Body of pancreas (tissue), 4 donors: ENCODE measurements at regions not wholly inside any gene's neighbourhood (a gene's known extent, or its start where the extent isn't known, plus 50 kb on each side); places are given as distances from the start of the nearest gene placed in this dataset.

ENCODE experiments used
- POLR2A ChIP-seq, 3 donors: fragments of 450-650 bp; IDR thresholded peaks; one replicate each; pipeline ENCODE4 v1.6.1; 2016; ENCODE audit warnings: antibody characterized with exemption in 3 of 3, mild to moderate bottlenecking in 2 of 3
- TF ChIP-seq, protein P1 (sequence below), 7 experiments: fragments of 450-650 bp in 4 of 7; fragments of 200-600 bp in 3 of 7; sonication (generic) in 3 of 7; IDR thresholded peaks; one replicate each; pipeline ENCODE4 v1.5.1; 2016 to 2019; ENCODE audit warnings: antibody characterized with exemption in 7 of 7

DNA sequence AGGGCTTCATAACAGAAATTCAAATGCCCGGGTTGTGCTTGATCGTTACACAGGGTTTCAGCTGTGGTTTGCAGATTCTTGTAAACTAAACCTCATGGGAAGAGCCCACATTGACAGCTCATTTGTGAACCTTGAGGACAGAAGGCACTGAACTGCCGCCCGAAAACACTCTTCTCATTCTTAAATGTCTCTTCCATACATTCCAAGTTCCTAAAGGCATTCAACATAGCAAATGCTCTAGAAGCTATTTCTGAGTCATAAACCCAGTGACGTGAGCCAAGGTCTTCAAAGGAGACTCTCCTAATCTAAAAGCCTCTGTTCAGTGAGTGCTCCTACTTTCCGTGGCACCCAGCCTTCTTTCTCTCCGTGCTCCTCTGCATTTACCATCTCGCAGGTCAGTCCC, 737.8 kb upstream of the FRG1 start:
- TF ChIP-seq, protein P1, sequence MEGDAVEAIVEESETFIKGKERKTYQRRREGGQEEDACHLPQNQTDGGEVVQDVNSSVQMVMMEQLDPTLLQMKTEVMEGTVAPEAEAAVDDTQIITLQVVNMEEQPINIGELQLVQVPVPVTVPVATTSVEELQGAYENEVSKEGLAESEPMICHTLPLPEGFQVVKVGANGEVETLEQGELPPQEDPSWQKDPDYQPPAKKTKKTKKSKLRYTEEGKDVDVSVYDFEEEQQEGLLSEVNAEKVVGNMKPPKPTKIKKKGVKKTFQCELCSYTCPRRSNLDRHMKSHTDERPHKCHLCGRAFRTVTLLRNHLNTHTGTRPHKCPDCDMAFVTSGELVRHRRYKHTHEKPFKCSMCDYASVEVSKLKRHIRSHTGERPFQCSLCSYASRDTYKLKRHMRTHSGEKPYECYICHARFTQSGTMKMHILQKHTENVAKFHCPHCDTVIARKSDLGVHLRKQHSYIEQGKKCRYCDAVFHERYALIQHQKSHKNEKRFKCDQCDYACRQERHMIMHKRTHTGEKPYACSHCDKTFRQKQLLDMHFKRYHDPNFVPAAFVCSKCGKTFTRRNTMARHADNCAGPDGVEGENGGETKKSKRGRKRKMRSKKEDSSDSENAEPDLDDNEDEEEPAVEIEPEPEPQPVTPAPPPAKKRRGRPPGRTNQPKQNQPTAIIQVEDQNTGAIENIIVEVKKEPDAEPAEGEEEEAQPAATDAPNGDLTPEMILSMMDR (IDR thresholded peaks at IDR 0.05), result no peak
- no peak for TF ChIP-seq POLR2A (IDR thresholded peaks at IDR 0.05)
